HepG2 (cell line): ENCODE measurements at regions not wholly inside any gene's neighbourhood (a gene's known extent, or its start where the extent isn't known, plus 50 kb on each side); places are given as distances from the start of the nearest gene placed in this dataset.

Experiments
- BCLAF1 ChIP-seq: fragments of 450-650 bp; IDR thresholded peaks from 2 replicates; pipeline ENCODE4 v1.6.1; 2017; ENCODE audit warnings: mild to moderate bottlenecking
- HDAC6 ChIP-seq: fragments of 200-600 bp; sonication (generic); IDR thresholded peaks from 2 replicates; pipeline ENCODE4 v1.7.0; 2017; ENCODE audit warnings: mild to moderate bottlenecking, antibody characterized with exemption, low read length, low read depth
- NR2F6 ChIP-seq, 2 experiments: IDR thresholded peaks; 2 replicates each; pipeline ENCODE4 v1.6.1; 2016; ENCODE audit warnings: antibody characterized with exemption in 1 of 2, mild to moderate bottlenecking in 1 of 2
- ONECUT2 ChIP-seq: sonication (generic); formaldehyde crosslinking; IDR thresholded peaks from 2 replicates; pipeline ENCODE4 v1.4.0; 2020; ENCODE audit warnings: missing genetic modification reagents
- SUZ12 ChIP-seq: fragments of 150-350 bp; IDR thresholded peaks from 2 replicates; pipeline ENCODE4 v1.6.1; 2014; ENCODE audit warnings: low read depth, low read length
- TEAD2 ChIP-seq: sonication (generic); formaldehyde crosslinking; IDR thresholded peaks from 2 replicates; pipeline ENCODE4 v1.9.0; 2021; ENCODE audit warnings: missing genetic modification reagents
- UBTF ChIP-seq: sonication (generic); formaldehyde crosslinking; IDR thresholded peaks from 2 replicates; pipeline ENCODE4 v1.4.0; 2020; ENCODE audit warnings: mild to moderate bottlenecking, missing genetic modification reagents
- ZNF136 ChIP-seq: sonication (generic); formaldehyde crosslinking; IDR thresholded peaks from 2 replicates; pipeline ENCODE4 v1.8.1; 2022; ENCODE audit warnings: low read depth, mild to moderate bottlenecking, moderate library complexity, missing genetic modification reagents
- ZNF383 ChIP-seq: sonication (generic); formaldehyde crosslinking; IDR thresholded peaks from 2 replicates; pipeline ENCODE4 v1.4.0; 2020; ENCODE audit warnings: missing genetic modification reagents, mild to moderate bottlenecking, borderline replicate concordance
- ZNF430 ChIP-seq: sonication (generic); formaldehyde crosslinking; IDR thresholded peaks from 2 replicates; pipeline ENCODE4 v1.9.0; 2021; ENCODE audit warnings: mild to moderate bottlenecking, missing genetic modification reagents
- ZNF468 ChIP-seq: sonication (generic); formaldehyde crosslinking; IDR thresholded peaks from 2 replicates; pipeline ENCODE4 v1.8.0; 2022; ENCODE audit warnings: mild to moderate bottlenecking, moderate library complexity, missing genetic modification reagents
- ZNF564 ChIP-seq: sonication (generic); formaldehyde crosslinking; IDR thresholded peaks from 2 replicates; pipeline ENCODE4 v1.8.1; 2023; ENCODE audit warnings: mild to moderate bottlenecking, missing genetic modification reagents
- ZSCAN20 ChIP-seq: sonication (generic); formaldehyde crosslinking; IDR thresholded peaks from 2 replicates; pipeline ENCODE4 v1.4.0; 2020; ENCODE audit warnings: missing genetic modification reagents, mild to moderate bottlenecking, borderline replicate concordance
- TF ChIP-seq, protein P1 (sequence below), 2 experiments: sonication (generic) in 1 of 2; formaldehyde crosslinking in 1 of 2; IDR thresholded peaks; 2 replicates each; pipeline versions ENCODE4 v1.6.1 to v1.9.0; 2014 to 2022; ENCODE audit warnings: antibody characterized with exemption in 1 of 2, borderline replicate concordance in 1 of 2, inconsistent platforms in 1 of 2, low read depth in 1 of 2, missing genetic modification reagents in 1 of 2
- TF ChIP-seq, protein P2 (sequence below): sonication (generic); formaldehyde crosslinking; IDR thresholded peaks from 2 replicates; pipeline ENCODE4 v1.4.0; 2020; ENCODE audit warnings: missing genetic modification reagents

GRCh38 chr15:67945951-67946700 lies 106.3 kb upstream of the RNU6-1 start (continued):
- TF ChIP-seq, protein P1, sequence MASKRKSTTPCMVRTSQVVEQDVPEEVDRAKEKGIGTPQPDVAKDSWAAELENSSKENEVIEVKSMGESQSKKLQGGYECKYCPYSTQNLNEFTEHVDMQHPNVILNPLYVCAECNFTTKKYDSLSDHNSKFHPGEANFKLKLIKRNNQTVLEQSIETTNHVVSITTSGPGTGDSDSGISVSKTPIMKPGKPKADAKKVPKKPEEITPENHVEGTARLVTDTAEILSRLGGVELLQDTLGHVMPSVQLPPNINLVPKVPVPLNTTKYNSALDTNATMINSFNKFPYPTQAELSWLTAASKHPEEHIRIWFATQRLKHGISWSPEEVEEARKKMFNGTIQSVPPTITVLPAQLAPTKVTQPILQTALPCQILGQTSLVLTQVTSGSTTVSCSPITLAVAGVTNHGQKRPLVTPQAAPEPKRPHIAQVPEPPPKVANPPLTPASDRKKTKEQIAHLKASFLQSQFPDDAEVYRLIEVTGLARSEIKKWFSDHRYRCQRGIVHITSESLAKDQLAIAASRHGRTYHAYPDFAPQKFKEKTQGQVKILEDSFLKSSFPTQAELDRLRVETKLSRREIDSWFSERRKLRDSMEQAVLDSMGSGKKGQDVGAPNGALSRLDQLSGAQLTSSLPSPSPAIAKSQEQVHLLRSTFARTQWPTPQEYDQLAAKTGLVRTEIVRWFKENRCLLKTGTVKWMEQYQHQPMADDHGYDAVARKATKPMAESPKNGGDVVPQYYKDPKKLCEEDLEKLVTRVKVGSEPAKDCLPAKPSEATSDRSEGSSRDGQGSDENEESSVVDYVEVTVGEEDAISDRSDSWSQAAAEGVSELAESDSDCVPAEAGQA (IDR thresholded peaks at IDR 0.05; ENCODE audit: low read depth), result 0 out of 2 replicates have a peak, but pooled peaks have one; percentile 58
- TF ChIP-seq, protein P1 (CRISPR knock-in tag; IDR thresholded peaks at IDR 0.05; ENCODE audit: borderline replicate concordance), result no peak
- no peak for TF ChIP-seq HDAC6
- no peak for TF ChIP-seq ZNF468
- TF ChIP-seq ZNF383 (CRISPR knock-in tag), result no peak
- 0 out of 2 replicates have a peak, but pooled peaks have one; percentile 20 for TF ChIP-seq ZNF564 (CRISPR knock-in tag)
- no peak for TF ChIP-seq TEAD2
- peak; percentile 57; the same call in 1 of the 2 replicates for TF ChIP-seq UBTF (CRISPR knock-in tag)
- no peak for TF ChIP-seq BCLAF1
- TF ChIP-seq ONECUT2, result 0 out of 2 replicates have a peak, but pooled peaks have one; percentile 38
- no peak for TF ChIP-seq ZSCAN20 (CRISPR knock-in tag)
- TF ChIP-seq, protein P2, sequence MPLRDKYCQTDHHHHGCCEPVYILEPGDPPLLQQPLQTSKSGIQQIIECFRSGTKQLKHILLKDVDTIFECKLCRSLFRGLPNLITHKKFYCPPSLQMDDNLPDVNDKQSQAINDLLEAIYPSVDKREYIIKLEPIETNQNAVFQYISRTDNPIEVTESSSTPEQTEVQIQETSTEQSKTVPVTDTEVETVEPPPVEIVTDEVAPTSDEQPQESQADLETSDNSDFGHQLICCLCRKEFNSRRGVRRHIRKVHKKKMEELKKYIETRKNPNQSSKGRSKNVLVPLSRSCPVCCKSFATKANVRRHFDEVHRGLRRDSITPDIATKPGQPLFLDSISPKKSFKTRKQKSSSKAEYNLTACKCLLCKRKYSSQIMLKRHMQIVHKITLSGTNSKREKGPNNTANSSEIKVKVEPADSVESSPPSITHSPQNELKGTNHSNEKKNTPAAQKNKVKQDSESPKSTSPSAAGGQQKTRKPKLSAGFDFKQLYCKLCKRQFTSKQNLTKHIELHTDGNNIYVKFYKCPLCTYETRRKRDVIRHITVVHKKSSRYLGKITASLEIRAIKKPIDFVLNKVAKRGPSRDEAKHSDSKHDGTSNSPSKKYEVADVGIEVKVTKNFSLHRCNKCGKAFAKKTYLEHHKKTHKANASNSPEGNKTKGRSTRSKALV (CRISPR knock-in tag), result peak; percentile 17
- TF ChIP-seq SUZ12, result no peak
- TF ChIP-seq NR2F6 (IDR thresholded peaks at IDR 0.05), result peak; percentile 93
- peak; percentile 93 for TF ChIP-seq NR2F6 (CRISPR knock-in tag; IDR thresholded peaks at IDR 0.05)
- no peak for TF ChIP-seq ZNF136 (CRISPR knock-in tag)
- TF ChIP-seq ZNF430 (CRISPR knock-in tag), result peak; percentile 46; the same call in 1 of the 2 replicates
